ENCODE measurements at regions not wholly inside any gene's neighbourhood (a gene's known extent, or its start where the extent isn't known, plus 50 kb on each side); places are given as distances from the start of the nearest gene placed in this dataset.
"Not testable (repeated sequence)": the region's sequence is repeated elsewhere in the genome, so short reads cannot be mapped to it uniquely, and the experiment has no call there.

GRCh38 chr14:55913324-55914025 is 204.7 kb upstream of the PELI2 start:
- Histone ChIP-seq H3K4me2 (ENCODE audit: low read depth, low read length, poor library complexity, severe bottlenecking) (no peak overlapping the region), H3K9me3 (ENCODE audit: insufficient read depth, low read length) (no peaks in the 10 kb centered on the region), H3F3A (ENCODE audit: insufficient read depth) (no peaks in the 10 kb centered on the region), H2AFZ (ENCODE audit: low read depth, low read length, severe bottlenecking) (no peak overlapping the region), H4K20me1 (ENCODE audit: low read depth, low read length) (no peaks in the 10 kb centered on the region), H3K9ac (ENCODE audit: low read length) (no peak overlapping the region), H3K27me3 (ENCODE audit: low read length) (no peaks in the 10 kb centered on the region), H3K27ac (ENCODE audit: low read depth, low read length) (no peak overlapping the region), H3K79me2 (ENCODE audit: insufficient read depth, low read length) (no peaks in the 10 kb centered on the region), H3K36me3 (ENCODE audit: low read length) (no peaks in the 10 kb centered on the region), H3K4me3 (ENCODE audit: insufficient read depth, low read length, poor library complexity, severe bottlenecking) (no peak overlapping the region), H3K9me2 (replicated peaks; ENCODE audit: insufficient read depth, low read length) (no peaks in the 10 kb centered on the region)
- TF ChIP-seq CTCF (IDR thresholded peaks at IDR 0.05; ENCODE audit: insufficient read depth, low read length, poor library complexity, severe bottlenecking) (no peak), EZH2phosphoT487 (conservative IDR thresholded peaks at IDR 0.05; ENCODE audit: low read length) (no peak)

- no peaks in the 10 kb centered on the region for H3K9me2 ChIP-seq (replicated peaks; ENCODE audit: insufficient read depth, low read length)
- H2AFZ ChIP-seq (ENCODE audit: low read depth, low read length, severe bottlenecking), result no peak overlapping the region
- H3K27me3 ChIP-seq (ENCODE audit: low read length), result no peaks in the 10 kb centered on the region
- no peak overlapping the region for H3K27ac ChIP-seq (ENCODE audit: low read depth, low read length)
- H3K9ac ChIP-seq (ENCODE audit: low read length), result no peak overlapping the region
- H4K20me1 ChIP-seq (ENCODE audit: low read depth, low read length), result no peaks in the 10 kb centered on the region
- no peak overlapping the region for H3K4me3 ChIP-seq (ENCODE audit: insufficient read depth, low read length, poor library complexity, severe bottlenecking)
- H3K9me3 ChIP-seq (ENCODE audit: insufficient read depth, low read length), result no peaks in the 10 kb centered on the region
- H3K79me2 ChIP-seq (ENCODE audit: insufficient read depth, low read length), result no peaks in the 10 kb centered on the region
- H3K4me2 ChIP-seq (ENCODE audit: low read depth, low read length, poor library complexity, severe bottlenecking), result no peak overlapping the region
- TF ChIP-seq CTCF (IDR thresholded peaks at IDR 0.05; ENCODE audit: insufficient read depth, low read length, poor library complexity, severe bottlenecking) (no peak), EZH2phosphoT487 (conservative IDR thresholded peaks at IDR 0.05; ENCODE audit: low read length) (no peak)
- H3F3A ChIP-seq (ENCODE audit: insufficient read depth), result no peaks in the 10 kb centered on the region
- H3K36me3 ChIP-seq (ENCODE audit: low read length), result no peaks in the 10 kb centered on the region
These were observed 203.4 kb upstream of the PELI2 start for GRCh38 chr14:55914771-55915170.

- no peaks in the 10 kb centered on the region for H3K9me2 ChIP-seq (replicated peaks; ENCODE audit: insufficient read depth, low read length)
- H3K79me2 ChIP-seq (ENCODE audit: insufficient read depth, low read length), result no peaks in the 10 kb centered on the region
- H3F3A ChIP-seq (ENCODE audit: insufficient read depth), result no peaks in the 10 kb centered on the region
- no peak overlapping the region for H2AFZ ChIP-seq (ENCODE audit: low read depth, low read length, severe bottlenecking)
- H3K27ac ChIP-seq (ENCODE audit: low read depth, low read length), result no peak overlapping the region
- no peak overlapping the region for H3K4me2 ChIP-seq (ENCODE audit: low read depth, low read length, poor library complexity, severe bottlenecking)
- no peaks in the 10 kb centered on the region for H3K27me3 ChIP-seq (ENCODE audit: low read length)
- no peak overlapping the region for H3K4me3 ChIP-seq (ENCODE audit: insufficient read depth, low read length, poor library complexity, severe bottlenecking)
- no peaks in the 10 kb centered on the region for H3K36me3 ChIP-seq (ENCODE audit: low read length)
- H3K9ac ChIP-seq (ENCODE audit: low read length), result no peak overlapping the region
- no peaks in the 10 kb centered on the region for H3K9me3 ChIP-seq (ENCODE audit: insufficient read depth, low read length)
- no peaks in the 10 kb centered on the region for H4K20me1 ChIP-seq (ENCODE audit: low read depth, low read length)
- TF ChIP-seq EZH2phosphoT487 (conservative IDR thresholded peaks at IDR 0.05; ENCODE audit: low read length) (no peak), CTCF (IDR thresholded peaks at IDR 0.05; ENCODE audit: insufficient read depth, low read length, poor library complexity, severe bottlenecking) (no peak)
These were observed 202.8 kb upstream of the PELI2 start for GRCh38 chr14:55915456-55915855.

GRCh38 chr14:55919800-55920199 is 198.4 kb upstream of the PELI2 start:
- H3K4me2 ChIP-seq (ENCODE audit: low read depth, low read length, poor library complexity, severe bottlenecking); H3K9me2 ChIP-seq (replicated peaks; ENCODE audit: insufficient read depth, low read length); H4K20me1 ChIP-seq (ENCODE audit: low read depth, low read length); H3K27ac ChIP-seq (ENCODE audit: low read depth, low read length); H3K9me3 ChIP-seq (ENCODE audit: insufficient read depth, low read length); H3K79me2 ChIP-seq (ENCODE audit: insufficient read depth, low read length); H2AFZ ChIP-seq (ENCODE audit: low read depth, low read length, severe bottlenecking); H3F3A ChIP-seq (ENCODE audit: insufficient read depth); H3K9ac ChIP-seq (ENCODE audit: low read length); H3K4me3 ChIP-seq (ENCODE audit: insufficient read depth, low read length, poor library complexity, severe bottlenecking); H3K27me3 ChIP-seq (ENCODE audit: low read length); H3K36me3 ChIP-seq (ENCODE audit: low read length): not testable (repeated sequence)
